K562 (cell line): ENCODE measurements at regions not wholly inside any gene's neighbourhood (a gene's known extent, or its start where the extent isn't known, plus 50 kb on each side); places are given as distances from the start of the nearest gene placed in this dataset.

Experiments used
- ATAC-seq: fragments of 200-7000 bp; cut with Tn5 transposase; 3 replicates; pipeline ENCODE4 v1.9.1; 2020; ENCODE audit warnings: moderate library complexity
- BruUV-seq: library from RNA; stranded (reverse); fragments of 400-500 nt; replicated peaks from 2 replicates; lab custom pipeline; 2021; lab: Mats Ljungman, UMichigan
- CTCF ChIA-PET: fragments of 300-600 bp; formaldehyde crosslinking; extraction: SDS; loops from one replicate; lab custom pipeline; 2021; ENCODE audit warnings: low intra/inter-chr PET ratio; lab: Yijun Ruan, JAX
- POLR2A ChIA-PET: fragments of 300-600, 350-650 bp; sonication (Branson Sonifier 250); formaldehyde crosslinking; extraction: SDS; loops from one replicate; lab custom pipeline; 2021; ENCODE audit warnings: antibody characterized with exemption, inconsistent platforms; lab: Yijun Ruan, JAX
- DNase-seq, 4 experiments: peaks; one replicate each; pipeline versions ENCODE4 v3.0.0 to v3.0.0-alpha.2; 2011 to 2018; ENCODE audit warnings: low spot score in 3 of 4, mixed read lengths in 3 of 4; ENCODE audit errors: extremely low read depth in 1 of 4
- FAIRE-seq: peaks from 2 replicates; lab custom pipeline; 2011; peaks lifted over from hg19 to GRCh38; lab: Jason Lieb, UNC
- H2AFZ ChIP-seq: 2 replicates; pipeline ENCODE4 v1.6.0; 2011; ENCODE audit warnings: low read depth, low read length, control low read depth, inconsistent platforms
- H3K27ac ChIP-seq: fragments of 200-600 bp; 3 replicates; pipeline ENCODE4 v1.8.0; 2011; ENCODE audit warnings: low read depth, mild to moderate bottlenecking, control low read depth, inconsistent platforms, low read length, moderate library complexity, mixed read lengths; ENCODE audit errors: extremely low read depth
- H3K27me3 ChIP-seq, 2 experiments: fragments of 300-600 bp in 1 of 2; 2 replicates in 1 of 2; 3 replicates in 1 of 2; pipeline versions ENCODE4 v1.6.0 to v1.8.0; 2011; ENCODE audit warnings: inconsistent platforms in 2 of 2, low read length in 2 of 2, mild to moderate bottlenecking in 1 of 2, mixed read lengths in 1 of 2, moderate library complexity in 1 of 2; ENCODE audit not compliant: control insufficient read depth in 2 of 2, insufficient read depth in 2 of 2
- H3K36me3 ChIP-seq: fragments of 300-600 bp; 3 replicates; pipeline ENCODE4 v1.8.0; 2011; ENCODE audit warnings: mild to moderate bottlenecking, low read length, inconsistent platforms; ENCODE audit not compliant: control insufficient read depth, insufficient read depth
- H3K4me1 ChIP-seq, 2 experiments: fragments of 200-600 bp in 1 of 2; replicated peaks in 1 of 2; 2 replicates in 1 of 2; 3 replicates in 1 of 2; pipeline versions ENCODE4 v1.5.1 to v1.8.0; 2011; ENCODE audit warnings: inconsistent platforms in 2 of 2, low read length in 2 of 2, mild to moderate bottlenecking in 1 of 2, mixed read lengths in 1 of 2, moderate library complexity in 1 of 2; ENCODE audit not compliant: control insufficient read depth in 2 of 2, insufficient read depth in 2 of 2
- H3K4me2 ChIP-seq: 2 replicates; pipeline ENCODE4 v1.6.1; 2011; ENCODE audit warnings: low read length, control low read depth, inconsistent platforms, mixed read lengths; ENCODE audit not compliant: insufficient read depth
- H3K4me3 ChIP-seq: fragments of 200-600 bp; sonication (generic), shearing (Covaris generic); 2 replicates; pipeline ENCODE4 v1.5.1; 2016; ENCODE audit warnings: control low read depth, inconsistent platforms
- H3K79me2 ChIP-seq: fragments of 200-600 bp; 3 replicates; pipeline ENCODE4 v1.8.0; 2011; ENCODE audit warnings: low read length, inconsistent platforms; ENCODE audit not compliant: control insufficient read depth, insufficient read depth
- H3K9ac ChIP-seq, 2 experiments: 2 replicates each; pipeline versions ENCODE4 v1.6.0 to v1.6.1; 2011; ENCODE audit warnings: low read depth in 2 of 2, low read length in 2 of 2, control low read depth in 1 of 2, inconsistent platforms in 1 of 2, mild to moderate bottlenecking in 1 of 2, mixed read lengths in 1 of 2; ENCODE audit not compliant: insufficient read depth in 1 of 2
- H3K9me1 ChIP-seq: one replicate; pipeline ENCODE4 v1.6.0; 2011; ENCODE audit warnings: inconsistent platforms, mild to moderate bottlenecking, low read length, moderate library complexity; ENCODE audit not compliant: control insufficient read depth, insufficient read depth
- H3K9me3 ChIP-seq: replicated peaks from 2 replicates; pipeline ENCODE4 v1.5.1; 2011; ENCODE audit warnings: low read depth, low read length, inconsistent platforms; ENCODE audit not compliant: control insufficient read depth, insufficient read depth
- H4K20me1 ChIP-seq: replicated peaks from 2 replicates; pipeline ENCODE4 v1.6.1; 2011; ENCODE audit warnings: low read length, inconsistent platforms, mixed read lengths; ENCODE audit not compliant: control insufficient read depth, insufficient read depth
- CBX8 ChIP-seq: fragments of 200-600 bp; sonication (generic); IDR thresholded peaks from 2 replicates; pipeline ENCODE4 v1.6.1; 2012; ENCODE audit warnings: borderline replicate concordance, mixed run types, low read depth, mild to moderate bottlenecking, moderate library complexity, mixed read lengths, low read length, control low read depth, inconsistent platforms; ENCODE audit not compliant: poor library complexity, severe bottlenecking; ENCODE audit errors: extremely low read depth
- DIDO1 ChIP-seq: fragments of 450-650 bp; IDR thresholded peaks from 2 replicates; pipeline ENCODE4 v1.6.1; 2016; ENCODE audit warnings: low read depth, missing biosample characterization, missing genetic modification characterization
- HLTF ChIP-seq: fragments of 450-650 bp; IDR thresholded peaks from 2 replicates; pipeline ENCODE4 v1.6.1; 2016
- MCM2 ChIP-seq: fragments of 450-650 bp; IDR thresholded peaks from 2 replicates; pipeline ENCODE4 v1.6.1; 2017; ENCODE audit warnings: low read depth, mild to moderate bottlenecking
- NFIX ChIP-seq: fragments of 250-450 bp; sonication (Bioruptor Pico); IDR thresholded peaks from 2 replicates; pipeline ENCODE4 v1.4.0; 2020; ENCODE audit warnings: low read depth, mild to moderate bottlenecking, moderate library complexity
- NR1H2 ChIP-seq: sonication (generic); formaldehyde crosslinking; IDR thresholded peaks from 2 replicates; pipeline ENCODE4 v1.4.0; 2020; ENCODE audit warnings: mild to moderate bottlenecking, missing genetic modification reagents
- PTTG1 ChIP-seq: fragments of 450-650 bp; IDR thresholded peaks from 2 replicates; pipeline ENCODE4 v1.6.1; 2016; ENCODE audit warnings: low read depth, mild to moderate bottlenecking, missing genetic modification characterization, missing compliant biosample characterization
- RBM15 ChIP-seq: fragments of 200-400 bp; formaldehyde crosslinking; IDR thresholded peaks from 2 replicates; pipeline ENCODE4 v1.6.1; 2018; ENCODE audit warnings: mild to moderate bottlenecking, low read length, moderate library complexity; ENCODE audit not compliant: insufficient read depth
- TRIM24 ChIP-seq, 2 experiments: fragments of 450-650 bp; IDR thresholded peaks; 2 replicates each; pipeline ENCODE4 v1.6.1; 2016
- U2AF1 ChIP-seq: fragments of 200-400 bp; formaldehyde crosslinking; optimal IDR thresholded peaks from 2 replicates; pipeline ENCODE3; 2017; ENCODE audit warnings: mild to moderate bottlenecking, low read depth, low read length, moderate library complexity
- ZNF507 ChIP-seq: conservative IDR thresholded peaks from 2 replicates; pipeline ENCODE4 v1.6.1; 2017; ENCODE audit warnings: missing genetic modification characterization, missing compliant biosample characterization
- ZNF766 ChIP-seq: fragments of 200-800 bp; sonication (Bioruptor generic); conservative IDR thresholded peaks from 2 replicates; pipeline ENCODE4 v1.6.1; 2016; ENCODE audit warnings: missing genetic modification characterization, missing compliant biosample characterization
- WGBS: fragments of 100-300 bp; shearing (Covaris generic); methylation state at CpG from one replicate; pipeline ENCODE4 v1.1.6; 2016; ENCODE audit warnings: low coverage, mixed read lengths; ENCODE audit not compliant: insufficient coverage; ENCODE audit errors: missing lambda C conversion rate; 5-methylcytosine and 5-hydroxymethylcytosine counted together
- in situ Hi-C: fragments of 300-500 bp; cut with MboI; formaldehyde crosslinking; loops from 4 replicates; pipeline ENCODE4 v1.15.0; 2018; ENCODE audit warnings: inconsistent platforms, mixed read lengths
- intact Hi-C: fragments of 100-400 bp; cut with micrococcal nuclease; formaldehyde crosslinking; loops from 2 replicates; pipeline ENCODE4 v1.14.2; 2022
- TF ChIP-seq, protein P1 (sequence below): fragments of 250-450 bp; sonication (Bioruptor Pico); IDR thresholded peaks from 2 replicates; pipeline ENCODE4 v1.4.0; 2020; ENCODE audit warnings: mild to moderate bottlenecking, moderate library complexity, borderline replicate concordance
- TF ChIP-seq, protein P2 (sequence below): fragments of 450-650 bp; formaldehyde crosslinking; conservative IDR thresholded peaks from 2 replicates; pipeline ENCODE4 v1.4.0; 2022; ENCODE audit warnings: mild to moderate bottlenecking, missing genetic modification characterization
- TF ChIP-seq, protein P3 (sequence below): sonication (generic); formaldehyde crosslinking; IDR thresholded peaks from 2 replicates; pipeline ENCODE4 v1.8.1; 2023; ENCODE audit warnings: mild to moderate bottlenecking, missing genetic modification reagents, moderate library complexity
- TF ChIP-seq, protein P4 (sequence below), 2 experiments: IDR thresholded peaks; 2 replicates each; pipeline ENCODE4 v1.6.1; 2011; ENCODE audit warnings: borderline replicate concordance in 1 of 2, control low read depth in 1 of 2, low read depth in 1 of 2, low read length in 1 of 2, mild to moderate bottlenecking in 1 of 2, mixed read lengths in 1 of 2, moderate library complexity in 1 of 2; ENCODE audit not compliant: insufficient read depth in 1 of 2, insufficient read length in 1 of 2, poor library complexity in 1 of 2, severe bottlenecking in 1 of 2; ENCODE audit errors: extremely low read depth in 1 of 2

DNA sequence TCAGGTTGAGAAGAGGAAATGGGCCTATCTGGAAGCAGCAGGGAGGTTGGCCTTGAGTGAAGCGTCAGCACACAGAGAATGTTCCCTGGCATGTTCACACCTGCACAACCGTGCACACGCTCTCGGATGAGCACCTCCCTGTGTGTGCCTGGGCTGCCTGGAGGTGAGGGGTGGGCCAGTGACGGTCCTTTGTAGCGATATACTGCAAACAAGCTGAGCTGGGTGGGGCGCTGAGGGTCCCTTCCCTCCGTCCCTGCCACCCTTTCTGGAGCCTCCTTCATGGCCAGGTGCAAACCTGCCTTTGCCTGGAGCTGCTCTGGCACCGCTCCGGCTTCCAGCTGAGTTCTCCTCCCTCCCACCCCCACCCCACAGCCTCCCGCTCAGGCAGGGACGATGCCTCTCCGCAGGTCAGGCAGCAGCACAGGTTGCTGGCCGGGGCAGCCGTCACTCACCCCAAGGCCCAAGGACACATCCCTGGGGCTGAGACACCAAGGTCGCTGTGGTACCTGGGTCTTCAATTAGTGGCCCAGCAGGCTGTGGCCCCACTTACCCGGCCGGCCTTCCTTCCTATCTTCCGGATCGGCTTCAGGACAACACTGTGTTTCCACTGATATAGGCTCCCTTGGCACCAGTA lies 111.6 kb downstream of the ERMARD start:
- CTCF ChIA-PET, result no interaction called here
- no peak overlapping the region for H3K9ac ChIP-seq
- no peak overlapping the region for H3K4me3 ChIP-seq
- no peak overlapping the region for H2AFZ ChIP-seq
- H3K4me2 ChIP-seq, result no peak overlapping the region
- no peaks in the 10 kb centered on the region for H3K9me1 ChIP-seq
- in situ Hi-C loops (no loop called here), intact Hi-C loops (no loop called here)
- BruUV-seq, result no TSS peak
- no peak overlapping the region for H3K27ac ChIP-seq
- H3K27me3 ChIP-seq, result peaks cover 24 to 66% of the 10 kb centered on the region in 2 experiments
- ATAC-seq (no peak), DNase-seq (no peak), FAIRE-seq (no peak)
- no peaks in the 10 kb centered on the region; the same call in 1 of the 2 replicates for H3K9me3 ChIP-seq
- H4K20me1 ChIP-seq, result no peaks in the 10 kb centered on the region
- no peaks in the 10 kb centered on the region for H3K4me1 ChIP-seq
- 4% methylated on average over 18 of the region's 20 CpGs for WGBS
- no peaks in the 10 kb centered on the region for H3K36me3 ChIP-seq
- POLR2A ChIA-PET, result interaction anchor here (0.6 kb wide), 1 partner anchor 1266 kb away, joined by 3 read pairs; no protein-coding TSS in a partner anchor
- H3K79me2 ChIP-seq, result no peaks in the 10 kb centered on the region
- TF ChIP-seq DIDO1 (no peak), ZNF507 (tag) (no peak), NFIX (CRISPR knock-in tag) (no peak), U2AF1 (no peak), TRIM24 (IDR thresholded peaks at IDR 0.05) (no peak), CBX8 (no peak), PTTG1 (no peak), NR1H2 (CRISPR knock-in tag) (no peak), RBM15 (no peak), HLTF (no peak), ZNF766 (no peak), MCM2 (no peak)
- TF ChIP-seq, protein P1, sequence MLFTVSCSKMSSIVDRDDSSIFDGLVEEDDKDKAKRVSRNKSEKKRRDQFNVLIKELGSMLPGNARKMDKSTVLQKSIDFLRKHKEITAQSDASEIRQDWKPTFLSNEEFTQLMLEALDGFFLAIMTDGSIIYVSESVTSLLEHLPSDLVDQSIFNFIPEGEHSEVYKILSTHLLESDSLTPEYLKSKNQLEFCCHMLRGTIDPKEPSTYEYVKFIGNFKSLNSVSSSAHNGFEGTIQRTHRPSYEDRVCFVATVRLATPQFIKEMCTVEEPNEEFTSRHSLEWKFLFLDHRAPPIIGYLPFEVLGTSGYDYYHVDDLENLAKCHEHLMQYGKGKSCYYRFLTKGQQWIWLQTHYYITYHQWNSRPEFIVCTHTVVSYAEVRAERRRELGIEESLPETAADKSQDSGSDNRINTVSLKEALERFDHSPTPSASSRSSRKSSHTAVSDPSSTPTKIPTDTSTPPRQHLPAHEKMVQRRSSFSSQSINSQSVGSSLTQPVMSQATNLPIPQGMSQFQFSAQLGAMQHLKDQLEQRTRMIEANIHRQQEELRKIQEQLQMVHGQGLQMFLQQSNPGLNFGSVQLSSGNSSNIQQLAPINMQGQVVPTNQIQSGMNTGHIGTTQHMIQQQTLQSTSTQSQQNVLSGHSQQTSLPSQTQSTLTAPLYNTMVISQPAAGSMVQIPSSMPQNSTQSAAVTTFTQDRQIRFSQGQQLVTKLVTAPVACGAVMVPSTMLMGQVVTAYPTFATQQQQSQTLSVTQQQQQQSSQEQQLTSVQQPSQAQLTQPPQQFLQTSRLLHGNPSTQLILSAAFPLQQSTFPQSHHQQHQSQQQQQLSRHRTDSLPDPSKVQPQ (CRISPR knock-in tag), result no peak
- TF ChIP-seq, protein P2, sequence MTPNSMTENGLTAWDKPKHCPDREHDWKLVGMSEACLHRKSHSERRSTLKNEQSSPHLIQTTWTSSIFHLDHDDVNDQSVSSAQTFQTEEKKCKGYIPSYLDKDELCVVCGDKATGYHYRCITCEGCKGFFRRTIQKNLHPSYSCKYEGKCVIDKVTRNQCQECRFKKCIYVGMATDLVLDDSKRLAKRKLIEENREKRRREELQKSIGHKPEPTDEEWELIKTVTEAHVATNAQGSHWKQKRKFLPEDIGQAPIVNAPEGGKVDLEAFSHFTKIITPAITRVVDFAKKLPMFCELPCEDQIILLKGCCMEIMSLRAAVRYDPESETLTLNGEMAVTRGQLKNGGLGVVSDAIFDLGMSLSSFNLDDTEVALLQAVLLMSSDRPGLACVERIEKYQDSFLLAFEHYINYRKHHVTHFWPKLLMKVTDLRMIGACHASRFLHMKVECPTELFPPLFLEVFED (CRISPR knock-in tag), result no peak
- TF ChIP-seq, protein P3, sequence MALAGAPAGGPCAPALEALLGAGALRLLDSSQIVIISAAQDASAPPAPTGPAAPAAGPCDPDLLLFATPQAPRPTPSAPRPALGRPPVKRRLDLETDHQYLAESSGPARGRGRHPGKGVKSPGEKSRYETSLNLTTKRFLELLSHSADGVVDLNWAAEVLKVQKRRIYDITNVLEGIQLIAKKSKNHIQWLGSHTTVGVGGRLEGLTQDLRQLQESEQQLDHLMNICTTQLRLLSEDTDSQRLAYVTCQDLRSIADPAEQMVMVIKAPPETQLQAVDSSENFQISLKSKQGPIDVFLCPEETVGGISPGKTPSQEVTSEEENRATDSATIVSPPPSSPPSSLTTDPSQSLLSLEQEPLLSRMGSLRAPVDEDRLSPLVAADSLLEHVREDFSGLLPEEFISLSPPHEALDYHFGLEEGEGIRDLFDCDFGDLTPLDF, result no peak
- TF ChIP-seq, protein P4, sequence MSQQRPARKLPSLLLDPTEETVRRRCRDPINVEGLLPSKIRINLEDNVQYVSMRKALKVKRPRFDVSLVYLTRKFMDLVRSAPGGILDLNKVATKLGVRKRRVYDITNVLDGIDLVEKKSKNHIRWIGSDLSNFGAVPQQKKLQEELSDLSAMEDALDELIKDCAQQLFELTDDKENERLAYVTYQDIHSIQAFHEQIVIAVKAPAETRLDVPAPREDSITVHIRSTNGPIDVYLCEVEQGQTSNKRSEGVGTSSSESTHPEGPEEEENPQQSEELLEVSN (IDR thresholded peaks at IDR 0.05; ENCODE audit: borderline replicate concordance in 1 of 2, extremely low read depth in 1 of 2, insufficient read depth in 1 of 2, insufficient read length in 1 of 2, low read depth in 1 of 2, low read length in 1 of 2, poor library complexity in 1 of 2, severe bottlenecking in 1 of 2), result no peak
